Osteoblast (primary cell): ENCODE measurements at regions not wholly inside any gene's neighbourhood (a gene's known extent, or its start where the extent isn't known, plus 50 kb on each side); places are given as distances from the start of the nearest gene placed in this dataset.

Experiments used
- DNase-seq: peaks from one replicate; pipeline ENCODE4 v3.0.0; 2011; ENCODE audit warnings: low spot score, mixed read lengths; ENCODE audit not compliant: insufficient read length; ENCODE audit errors: missing footprints
- H2AFZ ChIP-seq: 2 replicates; pipeline ENCODE4 v1.6.0; 2011; ENCODE audit warnings: mild to moderate bottlenecking, low read length
- H3K27ac ChIP-seq: 2 replicates; pipeline ENCODE4 v1.5.1; 2011; ENCODE audit warnings: mild to moderate bottlenecking, low read depth, low read length, moderate library complexity
- H3K27me3 ChIP-seq: 2 replicates; pipeline ENCODE4 v1.6.0; 2012; ENCODE audit warnings: mild to moderate bottlenecking, control low read depth, inconsistent platforms, low read length, moderate library complexity; ENCODE audit not compliant: insufficient read depth
- H3K36me3 ChIP-seq: 2 replicates; pipeline ENCODE4 v1.5.1; 2011; ENCODE audit warnings: mild to moderate bottlenecking, low read length, control low read depth, moderate library complexity; ENCODE audit not compliant: insufficient read depth
- H3K4me1 ChIP-seq: 2 replicates; pipeline ENCODE4 v1.5.1; 2011; ENCODE audit warnings: mild to moderate bottlenecking, low read length, control low read depth, moderate library complexity; ENCODE audit not compliant: insufficient read depth
- H3K4me2 ChIP-seq: 2 replicates; pipeline ENCODE4 v1.6.0; 2011; ENCODE audit warnings: mild to moderate bottlenecking, low read length; ENCODE audit not compliant: insufficient read depth
- H3K4me3 ChIP-seq: fragments of 200-600 bp; sonication (generic); 3 replicates; pipeline ENCODE4 v1.5.1; 2012; ENCODE audit warnings: mild to moderate bottlenecking, low read length, inconsistent platforms; ENCODE audit not compliant: insufficient read depth
- H3K79me2 ChIP-seq: 2 replicates; pipeline ENCODE4 v1.6.0; 2012; ENCODE audit warnings: mild to moderate bottlenecking, low read length, control low read depth, inconsistent platforms; ENCODE audit not compliant: insufficient read depth
- H3K9me3 ChIP-seq: 2 replicates; pipeline ENCODE4 v1.5.1; 2011; ENCODE audit warnings: low read depth, low read length, control low read depth
- H4K20me1 ChIP-seq: 2 replicates; pipeline ENCODE4 v1.6.0; 2012; ENCODE audit warnings: mild to moderate bottlenecking, low read length, control low read depth; ENCODE audit not compliant: insufficient read depth
- TF ChIP-seq, protein P1 (sequence below): IDR thresholded peaks from 2 replicates; pipeline ENCODE4 v1.5.1; 2011; ENCODE audit warnings: mild to moderate bottlenecking, low read depth, low read length, moderate library complexity; ENCODE audit errors: extremely low read depth

GRCh38 chr4:108393890-108394472, 225.2 kb upstream of the LEF1 start:
- Histone ChIP-seq H3K4me1 (no peaks in the 10 kb centered on the region), H3K27ac (no peak overlapping the region), H3K9me3 (no peaks in the 10 kb centered on the region), H3K79me2 (no peaks in the 10 kb centered on the region), H3K4me3 (no peak overlapping the region), H3K4me2 (no peak overlapping the region), H2AFZ (no peak overlapping the region), H3K36me3 (no peaks in the 10 kb centered on the region), H4K20me1 (no peaks in the 10 kb centered on the region), H3K27me3 (peaks cover 3% of the 10 kb centered on the region)
- no peak for DNase-seq
- TF ChIP-seq, protein P1, sequence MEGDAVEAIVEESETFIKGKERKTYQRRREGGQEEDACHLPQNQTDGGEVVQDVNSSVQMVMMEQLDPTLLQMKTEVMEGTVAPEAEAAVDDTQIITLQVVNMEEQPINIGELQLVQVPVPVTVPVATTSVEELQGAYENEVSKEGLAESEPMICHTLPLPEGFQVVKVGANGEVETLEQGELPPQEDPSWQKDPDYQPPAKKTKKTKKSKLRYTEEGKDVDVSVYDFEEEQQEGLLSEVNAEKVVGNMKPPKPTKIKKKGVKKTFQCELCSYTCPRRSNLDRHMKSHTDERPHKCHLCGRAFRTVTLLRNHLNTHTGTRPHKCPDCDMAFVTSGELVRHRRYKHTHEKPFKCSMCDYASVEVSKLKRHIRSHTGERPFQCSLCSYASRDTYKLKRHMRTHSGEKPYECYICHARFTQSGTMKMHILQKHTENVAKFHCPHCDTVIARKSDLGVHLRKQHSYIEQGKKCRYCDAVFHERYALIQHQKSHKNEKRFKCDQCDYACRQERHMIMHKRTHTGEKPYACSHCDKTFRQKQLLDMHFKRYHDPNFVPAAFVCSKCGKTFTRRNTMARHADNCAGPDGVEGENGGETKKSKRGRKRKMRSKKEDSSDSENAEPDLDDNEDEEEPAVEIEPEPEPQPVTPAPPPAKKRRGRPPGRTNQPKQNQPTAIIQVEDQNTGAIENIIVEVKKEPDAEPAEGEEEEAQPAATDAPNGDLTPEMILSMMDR, result no peak

- Histone ChIP-seq H3K4me1 (no peaks in the 10 kb centered on the region), H3K36me3 (no peaks in the 10 kb centered on the region), H3K27ac (no peak overlapping the region), H3K4me2 (no peak overlapping the region), H3K79me2 (no peaks in the 10 kb centered on the region), H3K4me3 (no peak overlapping the region), H2AFZ (no peak overlapping the region), H3K27me3 (peaks cover 8% of the 10 kb centered on the region), H4K20me1 (no peaks in the 10 kb centered on the region), H3K9me3 (no peaks in the 10 kb centered on the region)
- DNase-seq, result no peak
- TF ChIP-seq, protein P1, result no peak
These were observed 223.1 kb upstream of the LEF1 start for GRCh38 chr4:108391701-108392455.

DNA sequence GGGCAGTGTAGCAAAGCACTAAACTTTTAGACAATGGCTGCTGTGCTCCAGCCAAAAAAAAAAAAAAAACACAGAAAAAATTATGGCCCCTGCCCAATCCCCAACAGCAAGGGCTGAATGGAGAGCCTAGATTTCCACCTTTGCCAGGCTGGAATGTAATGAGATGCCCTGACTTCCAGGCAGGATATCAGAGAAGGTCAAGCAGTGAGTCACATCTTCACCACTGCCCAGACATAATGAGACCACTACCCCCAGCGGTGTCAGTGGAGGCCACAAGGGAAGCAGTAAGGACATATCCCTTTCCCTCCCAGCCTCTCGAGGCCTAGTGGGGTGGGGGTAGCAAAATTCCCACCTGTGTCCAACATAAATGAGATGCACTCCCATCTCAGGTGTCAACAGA, 216.3 kb upstream of the LEF1 start:
- Histone ChIP-seq H4K20me1 (no peaks in the 10 kb centered on the region), H3K36me3 (no peaks in the 10 kb centered on the region), H3K27ac (no peak overlapping the region), H3K4me2 (no peak overlapping the region), H3K4me1 (no peaks in the 10 kb centered on the region), H3K4me3 (no peak overlapping the region), H3K27me3 (peaks cover 5% of the 10 kb centered on the region), H3K9me3 (no peaks in the 10 kb centered on the region), H3K79me2 (no peaks in the 10 kb centered on the region), H2AFZ (no peak overlapping the region)
- TF ChIP-seq, protein P1, result no peak
- no peak for DNase-seq

- no peak overlapping the region for H3K27ac ChIP-seq
- no peak overlapping the region for H3K4me2 ChIP-seq
- no peak for DNase-seq
- TF ChIP-seq, protein P1, result no peak
- H4K20me1 ChIP-seq, result no peaks in the 10 kb centered on the region
- H3K9me3 ChIP-seq, result no peaks in the 10 kb centered on the region
- H3K27me3 ChIP-seq, result peaks cover 5% of the 10 kb centered on the region
- no peak overlapping the region for H3K4me3 ChIP-seq
- no peak overlapping the region for H2AFZ ChIP-seq
- H3K36me3 ChIP-seq, result no peaks in the 10 kb centered on the region
- H3K4me1 ChIP-seq, result no peaks in the 10 kb centered on the region
- no peaks in the 10 kb centered on the region for H3K79me2 ChIP-seq
These were observed 215.8 kb upstream of the LEF1 start for GRCh38 chr4:108384544-108384943.
